ENCODE measurements at regions not wholly inside any gene's neighbourhood (a gene's known extent, or its start where the extent isn't known, plus 50 kb on each side); places are given as distances from the start of the nearest gene placed in this dataset.

GRCh38 chr1:182113879-182114626, 52.5 kb upstream of the ZNF648 start:
- dilution Hi-C loops (cut with MboI; ENCODE audit: extremely low pct_ligation_motif_present, low sequenced_read_pairs) = no loop called here
- Histone ChIP-seq H3K27me3 (ENCODE audit: control insufficient read depth, extremely low read depth, insufficient read depth, low read length) (no peaks in the 10 kb centered on the region), H3K27ac (ENCODE audit: control insufficient read depth, insufficient read depth, low read length) (no peak overlapping the region), H3K4me3 (ENCODE audit: control insufficient read depth in 2 of 3, extremely low read depth in 1 of 3, insufficient read depth in 2 of 3, low read depth in 1 of 3, low read length in 3 of 3) (no peak overlapping the region), H3K4me2 (ENCODE audit: control insufficient read depth, extremely low read depth, insufficient read depth, low read depth, low read length) (no peak overlapping the region), H3K9ac (ENCODE audit: control insufficient read depth, extremely low read depth, insufficient read depth, low read length) (no peak overlapping the region), H3K79me2 (ENCODE audit: control insufficient read depth, insufficient read depth, low read length) (no peaks in the 10 kb centered on the region), H4K20me1 (ENCODE audit: control insufficient read depth, extremely low read depth, insufficient read depth, low read length) (no peaks in the 10 kb centered on the region), H3K4me1 (ENCODE audit: control insufficient read depth, extremely low read depth, insufficient read depth, low read length) (peaks cover 4% of the 10 kb centered on the region), H2AFZ (ENCODE audit: control insufficient read depth, low read length) (no peak overlapping the region), H3K9me1 (ENCODE audit: control insufficient read depth, extremely low read depth, insufficient read depth, low read length) (no peaks in the 10 kb centered on the region), H3K36me3 (ENCODE audit: control insufficient read depth in 2 of 2, extremely low read depth in 1 of 2, insufficient read depth in 2 of 2, low read length in 2 of 2) (no peaks in the 10 kb centered on the region), H3K9me3 (ENCODE audit: control insufficient read depth, low read depth, low read length) (no peaks in the 10 kb centered on the region)
- DNase-seq (ENCODE audit: low read depth, low spot score) = no peak
- no peak for TF ChIP-seq EZH2 (IDR thresholded peaks at IDR 0.05; ENCODE audit: low read length)
- TF ChIP-seq, protein P1, sequence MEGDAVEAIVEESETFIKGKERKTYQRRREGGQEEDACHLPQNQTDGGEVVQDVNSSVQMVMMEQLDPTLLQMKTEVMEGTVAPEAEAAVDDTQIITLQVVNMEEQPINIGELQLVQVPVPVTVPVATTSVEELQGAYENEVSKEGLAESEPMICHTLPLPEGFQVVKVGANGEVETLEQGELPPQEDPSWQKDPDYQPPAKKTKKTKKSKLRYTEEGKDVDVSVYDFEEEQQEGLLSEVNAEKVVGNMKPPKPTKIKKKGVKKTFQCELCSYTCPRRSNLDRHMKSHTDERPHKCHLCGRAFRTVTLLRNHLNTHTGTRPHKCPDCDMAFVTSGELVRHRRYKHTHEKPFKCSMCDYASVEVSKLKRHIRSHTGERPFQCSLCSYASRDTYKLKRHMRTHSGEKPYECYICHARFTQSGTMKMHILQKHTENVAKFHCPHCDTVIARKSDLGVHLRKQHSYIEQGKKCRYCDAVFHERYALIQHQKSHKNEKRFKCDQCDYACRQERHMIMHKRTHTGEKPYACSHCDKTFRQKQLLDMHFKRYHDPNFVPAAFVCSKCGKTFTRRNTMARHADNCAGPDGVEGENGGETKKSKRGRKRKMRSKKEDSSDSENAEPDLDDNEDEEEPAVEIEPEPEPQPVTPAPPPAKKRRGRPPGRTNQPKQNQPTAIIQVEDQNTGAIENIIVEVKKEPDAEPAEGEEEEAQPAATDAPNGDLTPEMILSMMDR (optimal IDR thresholded peaks at IDR 0.05 in 1 of 3, IDR thresholded peaks at IDR 0.05 in 1 of 3, conservative IDR thresholded peaks at IDR 0.05 in 1 of 3; ENCODE audit: extremely low read depth in 1 of 3, insufficient read depth in 2 of 3, low read length in 3 of 3) = no peak
- FAIRE-seq = no peak

- Histone ChIP-seq H3K4me1 (ENCODE audit: control insufficient read depth, extremely low read depth, insufficient read depth, low read length) (peaks cover 9% of the 10 kb centered on the region), H3K4me3 (ENCODE audit: control insufficient read depth in 2 of 3, extremely low read depth in 1 of 3, insufficient read depth in 2 of 3, low read depth in 1 of 3, low read length in 3 of 3) (no peak overlapping the region), H3K79me2 (ENCODE audit: control insufficient read depth, insufficient read depth, low read length) (no peaks in the 10 kb centered on the region), H3K27ac (ENCODE audit: control insufficient read depth, insufficient read depth, low read length) (no peak overlapping the region), H3K36me3 (ENCODE audit: control insufficient read depth in 2 of 2, extremely low read depth in 1 of 2, insufficient read depth in 2 of 2, low read length in 2 of 2) (no peaks in the 10 kb centered on the region), H3K27me3 (ENCODE audit: control insufficient read depth, extremely low read depth, insufficient read depth, low read length) (no peaks in the 10 kb centered on the region), H4K20me1 (ENCODE audit: control insufficient read depth, extremely low read depth, insufficient read depth, low read length) (no peaks in the 10 kb centered on the region), H3K9me1 (ENCODE audit: control insufficient read depth, extremely low read depth, insufficient read depth, low read length) (no peaks in the 10 kb centered on the region), H2AFZ (ENCODE audit: control insufficient read depth, low read length) (no peak overlapping the region), H3K4me2 (ENCODE audit: control insufficient read depth, extremely low read depth, insufficient read depth, low read depth, low read length) (no peak overlapping the region), H3K9ac (ENCODE audit: control insufficient read depth, extremely low read depth, insufficient read depth, low read length) (no peak overlapping the region), H3K9me3 (ENCODE audit: control insufficient read depth, low read depth, low read length) (peaks cover 3% of the 10 kb centered on the region)
- DNase-seq (ENCODE audit: low read depth, low spot score) = no peak
- no peak for FAIRE-seq
- dilution Hi-C loops (cut with MboI; ENCODE audit: extremely low pct_ligation_motif_present, low sequenced_read_pairs) = no loop called here
- TF ChIP-seq, protein P1 (optimal IDR thresholded peaks at IDR 0.05 in 1 of 3, IDR thresholded peaks at IDR 0.05 in 1 of 3, conservative IDR thresholded peaks at IDR 0.05 in 1 of 3; ENCODE audit: extremely low read depth in 1 of 3, insufficient read depth in 2 of 3, low read length in 3 of 3) = no peak
- TF ChIP-seq EZH2 (IDR thresholded peaks at IDR 0.05; ENCODE audit: low read length) = no peak
Observed at GRCh38 chr1:182111496-182111895, 50.0 kb upstream of the ZNF648 start.

Small RNAs in the stretch of these regions (small RNA-seq; reads per million reads assigned to genes)
- gene RNU6-152P (ENCODE audit: insufficient read length in 3 of 3, low read depth in 3 of 3, low replicate concordance in 1 of 3) = 0 reads per million in 3 experiments

All from keratinocyte (primary cell).